K562 (cell line): ENCODE measurements at regions not wholly inside any gene's neighbourhood (a gene's known extent, or its start where the extent isn't known, plus 50 kb on each side); places are given as distances from the start of the nearest gene placed in this dataset.

ENCODE experiments used
- ATAC-seq: fragments of 200-7000 bp; cut with Tn5 transposase; 3 replicates; pipeline ENCODE4 v1.9.1; 2020; ENCODE audit warnings: moderate library complexity
- BruUV-seq: library from RNA; stranded (reverse); fragments of 400-500 nt; replicated peaks from 2 replicates; lab custom pipeline; 2021; lab: Mats Ljungman, UMichigan
- CTCF ChIA-PET: fragments of 300-600 bp; formaldehyde crosslinking; extraction: SDS; loops from one replicate; lab custom pipeline; 2021; ENCODE audit warnings: low intra/inter-chr PET ratio; lab: Yijun Ruan, JAX
- POLR2A ChIA-PET: fragments of 300-600, 350-650 bp; sonication (Branson Sonifier 250); formaldehyde crosslinking; extraction: SDS; loops from one replicate; lab custom pipeline; 2021; ENCODE audit warnings: antibody characterized with exemption, inconsistent platforms; lab: Yijun Ruan, JAX
- DNase-seq, 4 experiments: peaks; one replicate each; pipeline versions ENCODE4 v3.0.0 to v3.0.0-alpha.2; 2011 to 2018; ENCODE audit warnings: low spot score in 3 of 4, mixed read lengths in 3 of 4; ENCODE audit errors: extremely low read depth in 1 of 4
- FAIRE-seq: peaks from 2 replicates; lab custom pipeline; 2011; peaks lifted over from hg19 to GRCh38; lab: Jason Lieb, UNC
- H2AFZ ChIP-seq: 2 replicates; pipeline ENCODE4 v1.6.0; 2011; ENCODE audit warnings: low read depth, low read length, control low read depth, inconsistent platforms
- H3K27ac ChIP-seq: fragments of 200-600 bp; 3 replicates; pipeline ENCODE4 v1.8.0; 2011; ENCODE audit warnings: low read depth, mild to moderate bottlenecking, control low read depth, inconsistent platforms, low read length, moderate library complexity, mixed read lengths; ENCODE audit errors: extremely low read depth
- H3K27me3 ChIP-seq, 2 experiments: fragments of 300-600 bp in 1 of 2; 2 replicates in 1 of 2; 3 replicates in 1 of 2; pipeline versions ENCODE4 v1.6.0 to v1.8.0; 2011; ENCODE audit warnings: inconsistent platforms in 2 of 2, low read length in 2 of 2, mild to moderate bottlenecking in 1 of 2, mixed read lengths in 1 of 2, moderate library complexity in 1 of 2; ENCODE audit not compliant: control insufficient read depth in 2 of 2, insufficient read depth in 2 of 2
- H3K36me3 ChIP-seq: fragments of 300-600 bp; 3 replicates; pipeline ENCODE4 v1.8.0; 2011; ENCODE audit warnings: mild to moderate bottlenecking, low read length, inconsistent platforms; ENCODE audit not compliant: control insufficient read depth, insufficient read depth
- H3K4me1 ChIP-seq, 2 experiments: fragments of 200-600 bp in 1 of 2; replicated peaks in 1 of 2; 2 replicates in 1 of 2; 3 replicates in 1 of 2; pipeline versions ENCODE4 v1.5.1 to v1.8.0; 2011; ENCODE audit warnings: inconsistent platforms in 2 of 2, low read length in 2 of 2, mild to moderate bottlenecking in 1 of 2, mixed read lengths in 1 of 2, moderate library complexity in 1 of 2; ENCODE audit not compliant: control insufficient read depth in 2 of 2, insufficient read depth in 2 of 2
- H3K4me2 ChIP-seq: 2 replicates; pipeline ENCODE4 v1.6.1; 2011; ENCODE audit warnings: low read length, control low read depth, inconsistent platforms, mixed read lengths; ENCODE audit not compliant: insufficient read depth
- H3K4me3 ChIP-seq: fragments of 200-600 bp; sonication (generic), shearing (Covaris generic); 2 replicates; pipeline ENCODE4 v1.5.1; 2016; ENCODE audit warnings: control low read depth, inconsistent platforms
- H3K79me2 ChIP-seq: fragments of 200-600 bp; 3 replicates; pipeline ENCODE4 v1.8.0; 2011; ENCODE audit warnings: low read length, inconsistent platforms; ENCODE audit not compliant: control insufficient read depth, insufficient read depth
- H3K9ac ChIP-seq, 2 experiments: 2 replicates each; pipeline versions ENCODE4 v1.6.0 to v1.6.1; 2011; ENCODE audit warnings: low read depth in 2 of 2, low read length in 2 of 2, control low read depth in 1 of 2, inconsistent platforms in 1 of 2, mild to moderate bottlenecking in 1 of 2, mixed read lengths in 1 of 2; ENCODE audit not compliant: insufficient read depth in 1 of 2
- H3K9me1 ChIP-seq: one replicate; pipeline ENCODE4 v1.6.0; 2011; ENCODE audit warnings: inconsistent platforms, mild to moderate bottlenecking, low read length, moderate library complexity; ENCODE audit not compliant: control insufficient read depth, insufficient read depth
- H3K9me3 ChIP-seq: replicated peaks from 2 replicates; pipeline ENCODE4 v1.5.1; 2011; ENCODE audit warnings: low read depth, low read length, inconsistent platforms; ENCODE audit not compliant: control insufficient read depth, insufficient read depth
- H4K20me1 ChIP-seq: replicated peaks from 2 replicates; pipeline ENCODE4 v1.6.1; 2011; ENCODE audit warnings: low read length, inconsistent platforms, mixed read lengths; ENCODE audit not compliant: control insufficient read depth, insufficient read depth
- AFF1 ChIP-seq, 2 experiments: fragments of 450-650 bp; IDR thresholded peaks; 2 replicates each; pipeline ENCODE4 v1.6.1; 2018; ENCODE audit warnings: mild to moderate bottlenecking in 2 of 2, low read depth in 1 of 2; ENCODE audit not compliant: partially characterized antibody in 2 of 2
- CHD1 ChIP-seq: fragments of 200-600 bp; sonication (generic); IDR thresholded peaks from one replicate; pipeline ENCODE4 v1.6.1; 2012; ENCODE audit warnings: mild to moderate bottlenecking, moderate library complexity, low read length, inconsistent platforms
- HDAC8 ChIP-seq: fragments of 450-650 bp; IDR thresholded peaks from 2 replicates; pipeline ENCODE4 v1.6.1; 2016; ENCODE audit warnings: mild to moderate bottlenecking, missing genetic modification characterization, moderate library complexity, missing compliant biosample characterization
- SIRT6 ChIP-seq: IDR thresholded peaks from one replicate; pipeline ENCODE4 v1.6.1; 2012; ENCODE audit warnings: low read depth, mild to moderate bottlenecking, control low read depth, inconsistent platforms, low read length, moderate library complexity
- ZBTB17 ChIP-seq: fragments of 450-650 bp; formaldehyde crosslinking; IDR thresholded peaks from 2 replicates; pipeline ENCODE4 v1.4.0; 2020; ENCODE audit warnings: mild to moderate bottlenecking
- ZBTB26 ChIP-seq: fragments of 450-650 bp; formaldehyde crosslinking; IDR thresholded peaks from 2 replicates; pipeline ENCODE4 v1.4.0; 2022; ENCODE audit warnings: missing genetic modification characterization
- ZNF583 ChIP-seq: fragments of 250-450 bp; sonication (Bioruptor Pico); IDR thresholded peaks from 2 replicates; pipeline ENCODE4 v1.4.0; 2020
- WGBS: fragments of 100-300 bp; shearing (Covaris generic); methylation state at CpG from one replicate; pipeline ENCODE4 v1.1.6; 2016; ENCODE audit warnings: low coverage, mixed read lengths; ENCODE audit not compliant: insufficient coverage; ENCODE audit errors: missing lambda C conversion rate; 5-methylcytosine and 5-hydroxymethylcytosine counted together
- in situ Hi-C: fragments of 300-500 bp; cut with MboI; formaldehyde crosslinking; loops from 4 replicates; pipeline ENCODE4 v1.15.0; 2018; ENCODE audit warnings: inconsistent platforms, mixed read lengths
- intact Hi-C: fragments of 100-400 bp; cut with micrococcal nuclease; formaldehyde crosslinking; loops from 2 replicates; pipeline ENCODE4 v1.14.2; 2022
- TF ChIP-seq, protein P1 (sequence below): sonication (generic); formaldehyde crosslinking; IDR thresholded peaks from 2 replicates; pipeline ENCODE4 v1.8.0; 2023; ENCODE audit warnings: missing genetic modification reagents, mild to moderate bottlenecking, borderline replicate concordance

DNA sequence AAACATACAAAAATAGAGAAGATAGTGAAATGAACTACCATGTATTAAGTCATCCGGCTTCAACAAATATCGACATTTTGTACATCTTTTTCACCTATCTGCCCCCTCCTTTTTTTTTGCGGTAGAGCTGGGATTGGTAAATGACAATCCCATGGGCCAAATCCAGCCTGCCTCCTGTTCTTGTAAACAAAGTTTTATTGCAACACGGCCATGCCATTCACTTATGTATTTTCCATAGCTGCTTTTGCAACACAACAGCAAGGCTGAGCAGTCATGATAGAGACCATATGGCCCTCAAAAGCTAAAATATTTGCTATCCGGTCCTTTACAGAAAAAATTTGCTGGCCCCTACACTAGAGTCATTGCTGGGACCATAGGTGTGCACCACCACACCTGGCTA is 58.1 kb upstream of the PLEKHG3 start (continued):
- no peak for TF ChIP-seq CHD1

GRCh38 chr14:64649383-64649998 is 54.7 kb upstream of the PLEKHG3 start:
- BruUV-seq = no TSS peak
- POLR2A ChIA-PET = no interaction called here
- Histone ChIP-seq H3K79me2 (no peaks in the 10 kb centered on the region), H4K20me1 (no peaks in the 10 kb centered on the region), H3K9ac (no peak overlapping the region), H3K4me2 (no peak overlapping the region), H3K9me3 (no peaks in the 10 kb centered on the region), H3K27me3 (peaks cover under 1 to 18% of the 10 kb centered on the region in 2 experiments; a peak in 2 of 5 replicates), H2AFZ (no peak overlapping the region), H3K4me3 (no peak overlapping the region), H3K9me1 (no peaks in the 10 kb centered on the region), H3K36me3 (no peaks in the 10 kb centered on the region), H3K4me1 (no peaks in the 10 kb centered on the region), H3K27ac (no peak overlapping the region)
- ATAC-seq (no peak), DNase-seq (no peak), FAIRE-seq (no peak)
- CTCF ChIA-PET = no interaction called here
- in situ Hi-C loops (no loop called here), intact Hi-C loops (no loop called here)
- WGBS = 2% methylated on average over 11 of the region's 13 CpGs
- TF ChIP-seq ZNF583 (CRISPR knock-in tag) (no peak), ZBTB17 (no peak), AFF1 (IDR thresholded peaks at IDR 0.05; ENCODE audit: low read depth in 1 of 2, partially characterized antibody in 2 of 2) (no peak), HDAC8 (tag) (no peak), SIRT6 (no peak), ZBTB26 (no peak)
- TF ChIP-seq, protein P1, sequence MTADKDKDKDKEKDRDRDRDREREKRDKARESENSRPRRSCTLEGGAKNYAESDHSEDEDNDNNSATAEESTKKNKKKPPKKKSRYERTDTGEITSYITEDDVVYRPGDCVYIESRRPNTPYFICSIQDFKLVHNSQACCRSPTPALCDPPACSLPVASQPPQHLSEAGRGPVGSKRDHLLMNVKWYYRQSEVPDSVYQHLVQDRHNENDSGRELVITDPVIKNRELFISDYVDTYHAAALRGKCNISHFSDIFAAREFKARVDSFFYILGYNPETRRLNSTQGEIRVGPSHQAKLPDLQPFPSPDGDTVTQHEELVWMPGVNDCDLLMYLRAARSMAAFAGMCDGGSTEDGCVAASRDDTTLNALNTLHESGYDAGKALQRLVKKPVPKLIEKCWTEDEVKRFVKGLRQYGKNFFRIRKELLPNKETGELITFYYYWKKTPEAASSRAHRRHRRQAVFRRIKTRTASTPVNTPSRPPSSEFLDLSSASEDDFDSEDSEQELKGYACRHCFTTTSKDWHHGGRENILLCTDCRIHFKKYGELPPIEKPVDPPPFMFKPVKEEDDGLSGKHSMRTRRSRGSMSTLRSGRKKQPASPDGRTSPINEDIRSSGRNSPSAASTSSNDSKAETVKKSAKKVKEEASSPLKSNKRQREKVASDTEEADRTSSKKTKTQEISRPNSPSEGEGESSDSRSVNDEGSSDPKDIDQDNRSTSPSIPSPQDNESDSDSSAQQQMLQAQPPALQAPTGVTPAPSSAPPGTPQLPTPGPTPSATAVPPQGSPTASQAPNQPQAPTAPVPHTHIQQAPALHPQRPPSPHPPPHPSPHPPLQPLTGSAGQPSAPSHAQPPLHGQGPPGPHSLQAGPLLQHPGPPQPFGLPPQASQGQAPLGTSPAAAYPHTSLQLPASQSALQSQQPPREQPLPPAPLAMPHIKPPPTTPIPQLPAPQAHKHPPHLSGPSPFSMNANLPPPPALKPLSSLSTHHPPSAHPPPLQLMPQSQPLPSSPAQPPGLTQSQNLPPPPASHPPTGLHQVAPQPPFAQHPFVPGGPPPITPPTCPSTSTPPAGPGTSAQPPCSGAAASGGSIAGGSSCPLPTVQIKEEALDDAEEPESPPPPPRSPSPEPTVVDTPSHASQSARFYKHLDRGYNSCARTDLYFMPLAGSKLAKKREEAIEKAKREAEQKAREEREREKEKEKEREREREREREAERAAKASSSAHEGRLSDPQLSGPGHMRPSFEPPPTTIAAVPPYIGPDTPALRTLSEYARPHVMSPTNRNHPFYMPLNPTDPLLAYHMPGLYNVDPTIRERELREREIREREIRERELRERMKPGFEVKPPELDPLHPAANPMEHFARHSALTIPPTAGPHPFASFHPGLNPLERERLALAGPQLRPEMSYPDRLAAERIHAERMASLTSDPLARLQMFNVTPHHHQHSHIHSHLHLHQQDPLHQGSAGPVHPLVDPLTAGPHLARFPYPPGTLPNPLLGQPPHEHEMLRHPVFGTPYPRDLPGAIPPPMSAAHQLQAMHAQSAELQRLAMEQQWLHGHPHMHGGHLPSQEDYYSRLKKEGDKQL = no peak
